ENCODE measurements at regions not wholly inside any gene's neighbourhood (a gene's known extent, or its start where the extent isn't known, plus 50 kb on each side); places are given as distances from the start of the nearest gene placed in this dataset.

DNA sequence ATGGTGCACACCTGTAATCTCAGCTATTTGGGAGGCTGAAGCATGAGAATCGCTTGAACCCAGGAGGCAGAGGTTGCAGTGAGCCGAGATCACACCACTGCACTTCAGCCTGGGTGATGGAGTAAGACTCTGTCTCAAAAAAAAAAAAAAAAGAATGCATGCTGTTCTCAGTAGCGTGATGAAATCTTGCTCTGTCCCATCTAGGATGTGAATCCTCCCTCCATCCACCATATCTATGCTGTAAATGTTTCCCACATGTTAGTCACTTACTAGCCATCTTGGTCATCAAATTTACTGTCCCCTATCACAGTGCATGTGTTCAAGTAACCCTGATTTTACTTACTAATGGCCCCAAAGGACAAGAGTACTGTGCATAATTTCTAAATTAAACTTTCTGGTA lies 315.4 kb upstream of the TBX18 start:
- TF ChIP-seq, protein P1, sequence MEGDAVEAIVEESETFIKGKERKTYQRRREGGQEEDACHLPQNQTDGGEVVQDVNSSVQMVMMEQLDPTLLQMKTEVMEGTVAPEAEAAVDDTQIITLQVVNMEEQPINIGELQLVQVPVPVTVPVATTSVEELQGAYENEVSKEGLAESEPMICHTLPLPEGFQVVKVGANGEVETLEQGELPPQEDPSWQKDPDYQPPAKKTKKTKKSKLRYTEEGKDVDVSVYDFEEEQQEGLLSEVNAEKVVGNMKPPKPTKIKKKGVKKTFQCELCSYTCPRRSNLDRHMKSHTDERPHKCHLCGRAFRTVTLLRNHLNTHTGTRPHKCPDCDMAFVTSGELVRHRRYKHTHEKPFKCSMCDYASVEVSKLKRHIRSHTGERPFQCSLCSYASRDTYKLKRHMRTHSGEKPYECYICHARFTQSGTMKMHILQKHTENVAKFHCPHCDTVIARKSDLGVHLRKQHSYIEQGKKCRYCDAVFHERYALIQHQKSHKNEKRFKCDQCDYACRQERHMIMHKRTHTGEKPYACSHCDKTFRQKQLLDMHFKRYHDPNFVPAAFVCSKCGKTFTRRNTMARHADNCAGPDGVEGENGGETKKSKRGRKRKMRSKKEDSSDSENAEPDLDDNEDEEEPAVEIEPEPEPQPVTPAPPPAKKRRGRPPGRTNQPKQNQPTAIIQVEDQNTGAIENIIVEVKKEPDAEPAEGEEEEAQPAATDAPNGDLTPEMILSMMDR (IDR thresholded peaks at IDR 0.05) = no peak
- TF ChIP-seq POLR2A (IDR thresholded peaks at IDR 0.05) = no peak
